ENCODE measurements at regions not wholly inside any gene's neighbourhood (a gene's known extent, or its start where the extent isn't known, plus 50 kb on each side); places are given as distances from the start of the nearest gene placed in this dataset.

- H3K9ac ChIP-seq = no peak overlapping the region
- no peaks in the 10 kb centered on the region for H3K36me3 ChIP-seq (ENCODE audit: control insufficient read depth, insufficient read depth, low read length)
- H3K4me2 ChIP-seq (ENCODE audit: low read length) = no peak overlapping the region
- H2AFZ ChIP-seq = no peak overlapping the region
- no peaks in the 10 kb centered on the region for H3K9me3 ChIP-seq (ENCODE audit: control insufficient read depth, low read length)
- no peak overlapping the region for H3K4me3 ChIP-seq (ENCODE audit: low read depth, low read length)
- no peaks in the 10 kb centered on the region for H3K27me3 ChIP-seq (ENCODE audit: control insufficient read depth, insufficient read depth, low read length)
- TF ChIP-seq CTCF (IDR thresholded peaks at IDR 0.05) = no peak
- H3K79me2 ChIP-seq = no peaks in the 10 kb centered on the region
- no peaks in the 10 kb centered on the region for H3K4me1 ChIP-seq
- H3K27ac ChIP-seq = no peak overlapping the region
These were observed 688.7 kb downstream of the MECOM start for GRCh38 chr3:168974617-168975403.

GRCh38 chr3:168973897-168974296 lies 689.6 kb downstream of the MECOM start:
- H3K27ac ChIP-seq = no peak overlapping the region
- no peaks in the 10 kb centered on the region for H3K36me3 ChIP-seq (ENCODE audit: control insufficient read depth, insufficient read depth, low read length)
- H3K4me1 ChIP-seq = no peaks in the 10 kb centered on the region
- no peak overlapping the region for H3K9ac ChIP-seq
- H3K4me2 ChIP-seq (ENCODE audit: low read length) = no peak overlapping the region
- H3K4me3 ChIP-seq (ENCODE audit: low read depth, low read length) = no peak overlapping the region
- no peaks in the 10 kb centered on the region for H3K27me3 ChIP-seq (ENCODE audit: control insufficient read depth, insufficient read depth, low read length)
- TF ChIP-seq CTCF (IDR thresholded peaks at IDR 0.05) = no peak
- no peaks in the 10 kb centered on the region for H3K9me3 ChIP-seq (ENCODE audit: control insufficient read depth, low read length)
- no peak overlapping the region for H2AFZ ChIP-seq
- no peaks in the 10 kb centered on the region for H3K79me2 ChIP-seq

GRCh38 chr3:168973206-168973605 lies 690.3 kb downstream of the MECOM start:
- TF ChIP-seq CTCF (IDR thresholded peaks at IDR 0.05) = no peak
- H3K27me3 ChIP-seq (ENCODE audit: control insufficient read depth, insufficient read depth, low read length) = no peaks in the 10 kb centered on the region
- H3K9ac ChIP-seq = no peak overlapping the region
- no peaks in the 10 kb centered on the region for H3K79me2 ChIP-seq
- H3K4me3 ChIP-seq (ENCODE audit: low read depth, low read length) = no peak overlapping the region
- no peaks in the 10 kb centered on the region for H3K36me3 ChIP-seq (ENCODE audit: control insufficient read depth, insufficient read depth, low read length)
- H3K4me1 ChIP-seq = no peaks in the 10 kb centered on the region
- H3K9me3 ChIP-seq (ENCODE audit: control insufficient read depth, low read length) = no peaks in the 10 kb centered on the region
- H2AFZ ChIP-seq = no peak overlapping the region
- no peak overlapping the region for H3K27ac ChIP-seq
- H3K4me2 ChIP-seq (ENCODE audit: low read length) = no peak overlapping the region

GRCh38 chr3:168968609-168969008 lies 694.9 kb downstream of the MECOM start:
- Histone ChIP-seq H3K4me3 (ENCODE audit: low read depth, low read length) (no peak overlapping the region), H3K27ac (no peak overlapping the region), H3K9ac (no peak overlapping the region), H3K4me1 (no peaks in the 10 kb centered on the region), H3K36me3 (ENCODE audit: control insufficient read depth, insufficient read depth, low read length) (no peaks in the 10 kb centered on the region), H3K79me2 (no peaks in the 10 kb centered on the region), H3K27me3 (ENCODE audit: control insufficient read depth, insufficient read depth, low read length) (no peaks in the 10 kb centered on the region), H3K9me3 (ENCODE audit: control insufficient read depth, low read length) (no peaks in the 10 kb centered on the region), H2AFZ (no peak overlapping the region), H3K4me2 (ENCODE audit: low read length) (no peak overlapping the region)
- no peak for TF ChIP-seq CTCF (IDR thresholded peaks at IDR 0.05)

GRCh38 chr3:168964736-168965135 lies 698.8 kb downstream of the MECOM start:
- no peaks in the 10 kb centered on the region for H3K27me3 ChIP-seq (ENCODE audit: control insufficient read depth, insufficient read depth, low read length)
- no peaks in the 10 kb centered on the region for H3K79me2 ChIP-seq
- no peaks in the 10 kb centered on the region for H3K9me3 ChIP-seq (ENCODE audit: control insufficient read depth, low read length)
- H3K4me3 ChIP-seq (ENCODE audit: low read depth, low read length) = no peak overlapping the region
- H3K4me1 ChIP-seq = no peaks in the 10 kb centered on the region
- H3K4me2 ChIP-seq (ENCODE audit: low read length) = no peak overlapping the region
- H3K9ac ChIP-seq = no peak overlapping the region
- no peak overlapping the region for H2AFZ ChIP-seq
- H3K36me3 ChIP-seq (ENCODE audit: control insufficient read depth, insufficient read depth, low read length) = no peaks in the 10 kb centered on the region
- no peak for TF ChIP-seq CTCF (IDR thresholded peaks at IDR 0.05)
- H3K27ac ChIP-seq = no peak overlapping the region

Data from parathyroid adenoma (tissue), 2 donors.